ENCODE measurements at regions not wholly inside any gene's neighbourhood (a gene's known extent, or its start where the extent isn't known, plus 50 kb on each side); places are given as distances from the start of the nearest gene placed in this dataset.
A peak's percentile ranks its signal among the peaks of the same experiment; 100 is the strongest.

DNA sequence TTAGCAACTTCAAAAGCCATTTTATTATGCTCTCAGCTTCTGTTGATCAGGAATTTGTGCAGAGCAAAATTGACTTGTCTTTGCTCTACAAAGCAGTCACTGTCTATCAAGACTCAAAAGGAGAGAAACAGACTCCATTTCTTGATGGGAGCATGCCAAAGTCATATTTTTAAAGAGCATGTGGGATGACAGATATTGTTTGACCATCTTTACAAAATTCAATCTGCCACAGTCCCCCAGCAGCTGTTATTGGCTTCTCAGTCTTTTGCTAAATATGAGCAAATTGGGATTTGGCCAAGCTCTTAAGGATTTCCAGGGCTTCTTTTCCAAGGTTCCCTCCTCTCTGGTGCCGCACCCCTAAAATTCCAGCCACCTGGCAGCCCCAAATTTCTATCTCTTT is 67.9 kb downstream of the TEX51 start:
- Histone ChIP-seq H3K36me3 (no peaks in the 10 kb centered on the region), H3K9me3 (no peaks in the 10 kb centered on the region), H3K27ac (no peak overlapping the region), H3K27me3 (replicated peaks in 1 of 7) (peaks cover 0 to 51% (median 5%) of the 10 kb centered on the region in 7 donors), H3K4me3 (no peak overlapping the region), H3K4me1 (peaks cover 0 to 8% (median 3%) of the 10 kb centered on the region in 6 donors)
- WGBS, 5 donors, result 76 to 92% (median 90%) methylated on average over 1 of the region's 1 CpG
- no peak for DNase-seq
- intact Hi-C loops (cut with DNase I; ENCODE audit: low total_unique reads), result no loop called here
- TF ChIP-seq, protein P1, sequence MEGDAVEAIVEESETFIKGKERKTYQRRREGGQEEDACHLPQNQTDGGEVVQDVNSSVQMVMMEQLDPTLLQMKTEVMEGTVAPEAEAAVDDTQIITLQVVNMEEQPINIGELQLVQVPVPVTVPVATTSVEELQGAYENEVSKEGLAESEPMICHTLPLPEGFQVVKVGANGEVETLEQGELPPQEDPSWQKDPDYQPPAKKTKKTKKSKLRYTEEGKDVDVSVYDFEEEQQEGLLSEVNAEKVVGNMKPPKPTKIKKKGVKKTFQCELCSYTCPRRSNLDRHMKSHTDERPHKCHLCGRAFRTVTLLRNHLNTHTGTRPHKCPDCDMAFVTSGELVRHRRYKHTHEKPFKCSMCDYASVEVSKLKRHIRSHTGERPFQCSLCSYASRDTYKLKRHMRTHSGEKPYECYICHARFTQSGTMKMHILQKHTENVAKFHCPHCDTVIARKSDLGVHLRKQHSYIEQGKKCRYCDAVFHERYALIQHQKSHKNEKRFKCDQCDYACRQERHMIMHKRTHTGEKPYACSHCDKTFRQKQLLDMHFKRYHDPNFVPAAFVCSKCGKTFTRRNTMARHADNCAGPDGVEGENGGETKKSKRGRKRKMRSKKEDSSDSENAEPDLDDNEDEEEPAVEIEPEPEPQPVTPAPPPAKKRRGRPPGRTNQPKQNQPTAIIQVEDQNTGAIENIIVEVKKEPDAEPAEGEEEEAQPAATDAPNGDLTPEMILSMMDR (IDR thresholded peaks at IDR 0.05 in 8 of 11, conservative IDR thresholded peaks at IDR 0.05 in 3 of 11), result no peak
- TF ChIP-seq POLR2A (IDR thresholded peaks at IDR 0.05) (no peak), POLR2AphosphoS5 (IDR thresholded peaks at IDR 0.05) (no peak)

DNA sequence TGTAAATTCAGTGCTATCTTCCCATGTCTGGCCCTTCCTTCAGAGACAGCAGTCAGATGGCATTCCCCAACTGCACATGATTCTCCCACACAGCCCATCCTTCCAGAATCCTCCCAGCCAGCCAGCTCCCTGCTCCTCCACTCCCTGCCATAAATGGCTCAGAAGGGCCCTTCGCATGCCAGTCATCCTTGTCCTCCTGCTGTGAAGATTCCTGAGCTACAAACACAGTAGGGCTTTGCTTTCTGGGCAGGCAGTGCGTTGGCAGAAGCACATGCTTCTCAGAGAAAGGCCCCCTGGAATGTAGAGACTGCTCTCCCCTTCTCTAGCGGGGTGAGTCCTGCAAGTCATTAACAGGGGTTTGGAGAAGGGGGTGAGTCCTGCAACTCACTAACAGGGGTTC is 71.9 kb downstream of the TEX51 start:
- H3K36me3 ChIP-seq, result no peaks in the 10 kb centered on the region
- intact Hi-C loops (cut with DNase I; ENCODE audit: low total_unique reads), result no loop called here
- peaks cover 0 to 18% (median 12%) of the 10 kb centered on the region in 6 donors for H3K4me1 ChIP-seq
- H3K9me3 ChIP-seq, result no peaks in the 10 kb centered on the region
- no peak overlapping the region for H3K27ac ChIP-seq
- no peak for DNase-seq
- peaks cover 0 to 62% (median 8%) of the 10 kb centered on the region in 7 donors for H3K27me3 ChIP-seq (replicated peaks in 1 of 7)
- TF ChIP-seq, protein P1 (IDR thresholded peaks at IDR 0.05 in 8 of 11, conservative IDR thresholded peaks at IDR 0.05 in 3 of 11), result no peak
- no peak for TF ChIP-seq POLR2AphosphoS5 (IDR thresholded peaks at IDR 0.05)
- TF ChIP-seq POLR2A (IDR thresholded peaks at IDR 0.05), result no peak
- H3K4me3 ChIP-seq, result no peak overlapping the region
- WGBS, 5 donors, result 60 to 92% (median 61%) methylated on average over 2 to 3 of the region's 3 CpGs

DNA sequence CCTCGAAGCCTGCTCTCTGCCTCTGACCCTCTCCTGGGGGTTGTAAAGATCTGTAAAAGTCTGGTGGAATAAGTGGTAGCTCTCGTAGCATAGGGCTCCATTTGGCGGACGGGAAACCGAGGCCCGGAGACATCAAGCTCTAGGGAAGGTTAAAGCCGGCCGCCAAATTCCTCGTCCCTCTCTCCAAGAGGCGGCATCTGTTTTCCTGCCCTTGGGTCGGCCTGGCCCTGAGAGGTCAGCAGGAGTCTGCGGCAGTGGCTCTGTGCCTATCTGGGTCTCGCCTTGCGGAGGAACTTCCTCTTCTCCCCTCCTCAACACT is 72.4 kb downstream of the TEX51 start:
- no peak overlapping the region for H3K27ac ChIP-seq
- H3K4me1 ChIP-seq, result peaks cover 0 to 18% (median 12%) of the 10 kb centered on the region in 6 donors
- no peak for TF ChIP-seq POLR2AphosphoS5 (IDR thresholded peaks at IDR 0.05)
- TF ChIP-seq, protein P1 (IDR thresholded peaks at IDR 0.05 in 8 of 11, conservative IDR thresholded peaks at IDR 0.05 in 3 of 11), result no peak
- no peak for TF ChIP-seq POLR2A (IDR thresholded peaks at IDR 0.05)
- H3K4me3 ChIP-seq, result peak overlapping the region in 2 of 8 donors; percentile 45 to 68
- intact Hi-C loops (cut with DNase I; ENCODE audit: low total_unique reads), result no loop called here
- no peaks in the 10 kb centered on the region for H3K36me3 ChIP-seq
- no peaks in the 10 kb centered on the region for H3K9me3 ChIP-seq
- peaks cover 0 to 63% (median 8%) of the 10 kb centered on the region in 7 donors for H3K27me3 ChIP-seq (replicated peaks in 1 of 7)
- DNase-seq, result no peak
- WGBS, 5 donors, result 62 to 75% (median 72%) methylated on average over 12 to 14 of the region's 14 CpGs

DNA sequence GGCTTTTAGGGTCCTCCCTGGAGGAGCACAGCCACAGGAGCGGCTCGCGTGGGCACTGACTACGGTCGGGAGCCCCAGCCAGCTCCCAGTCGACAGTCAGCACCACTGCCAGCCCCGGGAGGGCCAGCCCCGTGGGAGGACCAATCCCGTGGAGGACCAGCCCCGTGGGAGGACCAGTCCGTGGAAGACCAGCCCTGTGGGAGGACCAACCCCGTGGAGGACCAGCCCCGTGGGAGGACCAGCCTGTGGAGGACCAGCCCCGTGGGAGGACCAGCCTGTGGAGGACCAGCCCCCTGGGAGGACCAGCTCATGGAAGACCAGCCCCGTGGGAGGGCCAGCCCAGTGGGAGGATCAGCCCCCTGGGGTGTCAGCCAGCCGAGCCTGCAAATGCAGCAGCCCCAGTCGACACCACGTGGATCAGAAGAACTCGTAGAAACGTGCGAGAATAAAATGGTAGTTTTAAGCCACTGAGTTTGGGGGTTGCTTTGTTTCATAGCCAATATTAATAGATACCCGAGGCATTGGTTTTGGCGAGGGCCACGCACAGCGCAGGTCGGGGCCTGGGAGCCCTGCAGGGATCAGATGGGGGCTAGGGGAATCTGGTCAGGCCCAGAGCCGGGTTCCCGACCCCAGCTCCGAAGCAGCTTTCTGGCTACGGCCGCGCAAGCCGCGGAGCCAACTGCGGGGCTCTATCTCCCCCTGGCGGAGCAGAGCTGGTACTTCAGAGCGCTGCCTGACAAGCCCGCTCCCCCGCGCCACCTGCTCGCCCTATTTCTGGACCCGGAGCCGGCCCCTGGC is 73.0 kb downstream of the TEX51 start:
- Histone ChIP-seq H3K36me3 (no peaks in the 10 kb centered on the region), H3K4me3 (peak overlapping the region; percentile 8 to 68 (median 34)), H3K9me3 (no peaks in the 10 kb centered on the region), H3K27ac (peak overlapping the region in 3 of 8 donors; percentile 35 to 49 (median 45)), H3K4me1 (peaks cover 0 to 18% (median 12%) of the 10 kb centered on the region in 6 donors), H3K27me3 (replicated peaks in 1 of 7) (peaks cover 0 to 68% (median 8%) of the 10 kb centered on the region in 7 donors)
- DNase-seq, result peak; percentile 92
- intact Hi-C loops (cut with DNase I; ENCODE audit: low total_unique reads), result no loop called here
- TF ChIP-seq, protein P1 (IDR thresholded peaks at IDR 0.05 in 8 of 11, conservative IDR thresholded peaks at IDR 0.05 in 3 of 11), result peak; percentile 45 to 97 (median 92)
- TF ChIP-seq POLR2AphosphoS5 (IDR thresholded peaks at IDR 0.05), result peak in 2 of 3 donors; percentile 23 to 24
- TF ChIP-seq POLR2A (IDR thresholded peaks at IDR 0.05), result no peak
- WGBS, 5 donors, result 6 to 13% (median 11%) methylated on average over 14 to 43 of the region's 43 CpGs
